Stimulated activated naive CD8-positive, alpha-beta T cell treated with anti-CD3 and anti-CD28 coated beads, Interleukin-15, amount 100 ng/mL, for 72 hours (primary cell): ENCODE measurements at regions not wholly inside any gene's neighbourhood (a gene's known extent, or its start where the extent isn't known, plus 50 kb on each side); places are given as distances from the start of the nearest gene placed in this dataset.

ENCODE experiments used
- ATAC-seq: fragments of 150-1000 bp; cut with Tn5 transposase; 2 replicates; pipeline ENCODE4 v1.10.0; 2021; ENCODE audit warnings: mild to moderate bottlenecking, moderate library complexity
- DNase-seq, 2 donors: peaks; one replicate each; pipeline ENCODE4 v3.0.0; 2021 to 2022
- H3K27ac Mint-ChIP-seq, 2 donors: one replicate each; pipeline ENCODE4 v1.8.0; 2022; ENCODE audit warnings: mild to moderate bottlenecking in 2 of 2, mixed read lengths in 2 of 2, moderate library complexity in 2 of 2
- H3K27me3 Mint-ChIP-seq: one replicate; pipeline ENCODE4 v1.8.0; 2022; ENCODE audit warnings: mixed read lengths
- H3K4me1 Mint-ChIP-seq: one replicate; pipeline ENCODE4 v1.8.0; 2022; ENCODE audit warnings: mild to moderate bottlenecking, mixed read lengths
- H3K4me3 Mint-ChIP-seq, 2 donors: one replicate each; pipeline ENCODE4 v1.8.0; 2022; ENCODE audit warnings: mild to moderate bottlenecking in 2 of 2, mixed read lengths in 2 of 2, moderate library complexity in 1 of 2
- H3K9me3 Mint-ChIP-seq, 2 donors: one replicate each; pipeline ENCODE4 v1.8.0; 2022; ENCODE audit warnings: mixed read lengths in 2 of 2

DNA sequence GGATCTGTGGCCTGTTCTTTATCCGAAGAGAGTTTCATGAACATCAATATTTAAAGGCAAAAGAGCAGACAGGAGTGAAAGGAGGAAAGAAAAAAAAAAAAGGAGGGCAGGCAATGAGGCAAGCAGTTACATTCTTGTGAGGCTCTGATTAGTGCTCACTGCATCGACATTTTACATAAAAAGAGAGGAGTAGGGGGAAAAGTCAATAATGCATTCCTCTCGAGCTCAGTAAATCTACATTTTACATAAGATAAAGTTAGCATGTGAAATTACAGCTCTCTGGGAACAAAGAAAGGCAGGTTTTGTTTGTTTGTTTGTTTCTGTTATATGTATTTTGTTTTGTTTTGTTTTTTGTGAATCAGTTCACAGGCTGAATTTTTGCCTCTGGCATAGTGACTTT, 187.1 kb upstream of the ARL4C start:
- no peak for DNase-seq
- no peak for ATAC-seq
- Mint-ChIP-seq H3K9me3 (peaks cover 5 to 8% of the 10 kb centered on the region in 2 donors), H3K4me3 (no peak overlapping the region), H3K27ac (no peak overlapping the region), H3K4me1 (no peaks in the 10 kb centered on the region), H3K27me3 (no peaks in the 10 kb centered on the region)

DNA sequence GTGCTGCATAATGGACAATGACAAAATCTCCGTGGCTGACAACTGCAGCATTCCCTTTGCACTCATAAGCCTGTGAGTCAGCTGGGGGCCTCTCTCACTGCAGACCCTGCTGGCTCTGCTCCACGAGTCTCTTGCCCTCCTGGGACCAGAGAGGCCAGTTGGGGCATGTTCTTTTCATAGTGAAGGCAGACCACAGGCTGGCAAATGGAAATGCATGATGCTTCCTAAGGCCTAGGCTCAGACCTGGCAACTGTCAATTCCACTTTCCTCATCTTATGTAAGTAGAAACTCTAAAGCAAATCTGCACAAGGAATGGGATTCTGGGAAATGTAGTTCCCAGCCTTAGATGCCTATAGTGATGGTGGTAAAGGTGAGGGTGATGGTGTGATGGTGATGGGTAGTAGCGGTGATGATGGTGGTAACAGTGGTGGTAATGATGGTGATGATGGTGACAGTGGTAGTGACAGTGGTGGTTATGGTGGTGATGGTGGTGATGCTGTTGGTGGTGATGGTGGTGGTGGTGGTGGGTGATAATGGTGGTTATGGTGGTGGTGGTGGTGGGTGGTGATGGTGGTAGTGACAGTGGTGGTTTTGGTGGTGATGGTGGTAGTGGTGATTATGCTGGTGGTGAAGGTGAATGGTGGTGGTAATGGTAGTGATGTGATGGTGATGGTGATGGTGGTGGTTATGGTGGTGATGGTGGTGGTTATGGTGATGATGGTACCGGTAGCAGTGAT, 185.8 kb upstream of the ARL4C start:
- H3K9me3 Mint-ChIP-seq, result peaks cover 5 to 8% of the 10 kb centered on the region in 2 donors
- H3K27ac Mint-ChIP-seq, result peak overlapping the region in 1 of 2 donors; percentile 54
- no peak for ATAC-seq
- no peak overlapping the region for H3K4me3 Mint-ChIP-seq
- no peaks in the 10 kb centered on the region for H3K4me1 Mint-ChIP-seq
- no peak for DNase-seq
- no peaks in the 10 kb centered on the region for H3K27me3 Mint-ChIP-seq

DNA sequence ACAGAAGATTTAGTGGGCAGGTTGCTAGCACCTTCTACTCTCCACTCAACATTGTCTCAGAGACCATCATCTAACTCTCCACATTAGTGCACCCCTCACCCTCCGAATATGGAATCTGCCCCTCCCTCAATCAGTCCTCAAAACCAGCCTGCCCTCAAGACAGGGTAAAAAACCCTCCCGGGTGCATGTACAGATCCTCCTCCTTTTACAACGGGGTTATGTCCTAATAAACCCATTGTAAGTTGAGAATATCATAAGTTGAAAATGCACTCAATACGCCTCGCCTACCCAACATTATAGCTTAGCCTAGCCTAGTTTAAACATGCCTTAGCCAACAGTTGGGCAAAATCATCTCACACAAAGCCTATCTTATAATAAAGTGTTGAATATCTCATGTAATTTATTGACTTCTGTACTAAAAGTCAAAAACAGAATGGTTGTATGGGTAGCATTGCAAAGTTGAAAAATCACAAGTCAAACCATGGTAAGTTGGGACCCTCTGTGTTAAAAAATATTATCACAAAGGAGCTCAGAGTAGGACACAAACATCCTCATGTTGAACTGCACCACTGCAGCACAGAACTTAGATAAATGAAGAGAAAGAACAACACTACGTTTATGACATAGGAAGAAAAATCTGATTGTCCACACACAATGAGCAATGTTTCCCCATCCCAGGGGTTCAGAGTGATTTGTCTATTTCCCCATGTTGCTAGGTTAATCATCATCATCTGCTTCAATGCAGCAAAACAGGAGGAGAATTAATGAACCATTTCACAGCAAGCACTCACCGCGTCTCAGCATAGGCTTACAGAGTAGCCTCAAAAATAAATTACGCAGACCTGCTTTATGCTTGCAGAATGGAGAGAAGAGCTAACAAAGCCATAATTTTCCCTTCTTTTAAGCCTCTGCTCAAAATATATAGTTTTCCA, 184.1 kb upstream of the ARL4C start:
- H3K27me3 Mint-ChIP-seq, result no peaks in the 10 kb centered on the region
- no peak for ATAC-seq
- no peak overlapping the region for H3K27ac Mint-ChIP-seq
- DNase-seq, result no peak
- peaks cover 5 to 8% of the 10 kb centered on the region in 2 donors for H3K9me3 Mint-ChIP-seq
- H3K4me1 Mint-ChIP-seq, result no peaks in the 10 kb centered on the region
- no peak overlapping the region for H3K4me3 Mint-ChIP-seq

DNA sequence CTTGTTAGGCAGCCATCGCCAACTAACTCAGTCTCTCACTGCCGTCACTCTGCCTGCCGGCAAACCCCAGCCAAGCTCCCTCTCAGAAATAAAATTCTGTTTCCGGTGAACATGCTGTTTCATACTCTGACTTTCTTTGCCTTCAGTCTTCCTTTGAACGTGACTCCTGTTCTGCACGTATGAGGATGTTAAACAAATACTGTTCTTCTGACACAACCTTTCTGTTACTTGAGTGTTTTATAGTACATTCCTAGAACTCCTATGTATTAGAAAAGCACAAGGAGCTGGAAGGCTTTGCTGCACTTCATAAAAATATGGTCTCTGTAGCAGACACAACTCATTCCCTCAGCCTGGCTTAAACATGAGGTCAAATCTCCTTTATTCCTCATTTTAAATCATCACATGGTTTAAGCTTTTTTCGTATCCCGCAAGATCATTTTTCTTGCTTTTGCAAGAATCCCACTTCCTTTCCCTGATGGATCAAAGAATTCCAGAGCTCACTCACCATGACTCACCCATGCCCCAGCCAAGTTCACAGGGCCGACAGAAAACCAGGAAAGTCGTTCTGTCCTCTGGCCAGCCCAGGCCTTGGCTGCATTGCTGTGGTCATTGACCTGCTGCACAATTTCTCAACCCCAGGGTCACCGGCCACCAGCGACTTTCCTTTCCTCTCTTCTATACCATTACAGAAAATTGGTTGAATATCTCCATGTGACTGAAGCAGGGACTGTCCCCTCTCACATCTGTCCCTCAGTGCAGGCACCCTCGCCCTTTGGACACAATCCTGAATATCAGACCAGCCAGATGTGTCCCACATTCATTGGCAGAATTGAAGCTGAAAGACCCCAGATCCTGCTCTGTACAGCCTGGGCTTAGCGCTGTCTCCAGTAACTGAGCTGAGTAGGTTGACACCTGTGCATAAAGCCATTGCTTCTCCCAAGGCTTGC, 183.1 kb upstream of the ARL4C start:
- no peaks in the 10 kb centered on the region for H3K27me3 Mint-ChIP-seq
- DNase-seq (no peak), ATAC-seq (no peak)
- H3K27ac Mint-ChIP-seq, result no peak overlapping the region
- H3K4me3 Mint-ChIP-seq, result no peak overlapping the region
- H3K4me1 Mint-ChIP-seq, result no peaks in the 10 kb centered on the region
- H3K9me3 Mint-ChIP-seq, result peaks cover 5 to 8% of the 10 kb centered on the region in 2 donors

DNA sequence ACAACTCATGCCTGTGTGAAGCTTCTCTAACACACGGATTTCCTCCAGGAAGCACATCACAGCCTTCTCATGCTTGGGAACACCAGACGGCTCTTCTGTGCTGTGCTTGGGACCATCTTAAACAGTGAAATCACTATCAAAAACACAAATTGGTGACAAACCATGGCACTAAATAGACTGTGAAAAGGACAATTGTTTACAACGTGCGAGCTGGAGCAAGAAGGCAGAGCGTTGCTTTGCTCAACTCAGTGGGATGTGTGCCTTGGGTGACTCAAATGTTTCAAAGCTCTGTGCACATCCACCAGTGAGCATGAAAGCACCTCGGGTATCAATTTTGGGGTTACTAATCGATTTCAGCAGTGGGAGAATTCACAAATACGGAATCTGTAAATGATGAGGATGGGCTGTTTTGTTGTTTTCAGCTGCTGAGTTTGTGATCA, 182.4 kb upstream of the ARL4C start:
- H3K27me3 Mint-ChIP-seq, result no peaks in the 10 kb centered on the region
- H3K4me3 Mint-ChIP-seq, result no peak overlapping the region
- no peak overlapping the region for H3K27ac Mint-ChIP-seq
- DNase-seq (no peak), ATAC-seq (no peak)
- no peaks in the 10 kb centered on the region for H3K4me1 Mint-ChIP-seq
- H3K9me3 Mint-ChIP-seq, result peaks cover 5 to 8% of the 10 kb centered on the region in 2 donors

DNA sequence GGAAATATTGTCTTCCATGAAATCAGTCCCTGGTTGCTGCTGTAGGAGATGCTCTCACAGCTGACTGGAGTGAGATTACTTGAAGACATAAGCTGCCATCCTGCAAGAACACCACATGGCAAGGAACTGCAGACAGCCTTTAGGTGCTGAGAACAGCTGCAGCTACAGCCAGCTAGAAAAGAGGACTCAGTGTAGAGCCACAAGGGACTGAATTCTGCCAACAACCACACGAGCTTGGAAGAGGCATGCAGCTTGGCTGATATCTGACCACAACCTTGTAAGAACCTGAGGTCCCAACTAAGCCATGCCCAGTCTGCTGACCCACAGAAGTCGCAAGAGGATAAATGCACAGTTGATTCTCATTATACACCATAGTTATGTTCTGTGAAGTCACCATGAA, 181.8 kb upstream of the ARL4C start:
- no peaks in the 10 kb centered on the region for H3K4me1 Mint-ChIP-seq
- ATAC-seq (no peak), DNase-seq (no peak)
- no peak overlapping the region for H3K4me3 Mint-ChIP-seq
- H3K27me3 Mint-ChIP-seq, result no peaks in the 10 kb centered on the region
- no peak overlapping the region for H3K27ac Mint-ChIP-seq
- H3K9me3 Mint-ChIP-seq, result peaks cover 5 to 8% of the 10 kb centered on the region in 2 donors

DNA sequence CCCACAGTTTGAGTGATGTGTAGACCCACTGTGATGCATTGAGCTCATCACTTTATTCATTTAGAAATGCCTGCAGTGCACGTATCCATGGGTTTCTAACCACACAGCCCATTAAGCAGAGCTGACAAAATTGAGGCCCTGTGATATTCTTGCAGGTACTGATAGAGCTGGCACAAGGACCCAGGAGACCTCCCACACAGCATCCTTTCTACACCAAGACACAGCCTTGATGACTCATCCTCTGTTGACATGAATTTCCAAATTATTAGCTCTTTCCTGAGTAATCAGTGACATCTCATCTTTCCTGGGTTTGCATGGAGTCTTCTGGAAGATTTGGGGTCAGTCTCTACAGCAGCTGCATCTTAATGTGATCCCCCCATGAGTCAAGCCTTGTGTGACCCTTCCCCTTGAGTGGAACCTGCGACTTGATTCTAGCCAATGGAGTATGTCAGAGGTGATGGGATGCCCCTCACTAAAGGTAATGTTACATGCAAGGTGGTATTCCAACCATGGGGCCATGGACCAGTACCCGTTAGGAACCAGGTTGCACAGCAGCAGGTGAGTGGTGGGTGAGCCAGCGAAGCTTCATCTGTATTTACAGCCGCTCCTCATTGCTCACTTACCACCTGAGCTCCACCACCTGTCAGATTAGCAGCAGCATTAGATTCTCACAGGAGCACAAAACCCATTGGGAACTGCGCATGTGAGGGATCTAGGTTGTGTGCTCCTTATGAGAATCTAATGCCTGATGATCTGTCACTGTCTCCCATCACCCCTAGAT, 181.1 kb upstream of the ARL4C start:
- no peak for DNase-seq
- no peak overlapping the region for H3K27ac Mint-ChIP-seq
- peaks cover 4 to 5% of the 10 kb centered on the region in 2 donors for H3K9me3 Mint-ChIP-seq
- no peaks in the 10 kb centered on the region for H3K27me3 Mint-ChIP-seq
- H3K4me1 Mint-ChIP-seq, result no peaks in the 10 kb centered on the region
- ATAC-seq, result no peak
- no peak overlapping the region for H3K4me3 Mint-ChIP-seq

DNA sequence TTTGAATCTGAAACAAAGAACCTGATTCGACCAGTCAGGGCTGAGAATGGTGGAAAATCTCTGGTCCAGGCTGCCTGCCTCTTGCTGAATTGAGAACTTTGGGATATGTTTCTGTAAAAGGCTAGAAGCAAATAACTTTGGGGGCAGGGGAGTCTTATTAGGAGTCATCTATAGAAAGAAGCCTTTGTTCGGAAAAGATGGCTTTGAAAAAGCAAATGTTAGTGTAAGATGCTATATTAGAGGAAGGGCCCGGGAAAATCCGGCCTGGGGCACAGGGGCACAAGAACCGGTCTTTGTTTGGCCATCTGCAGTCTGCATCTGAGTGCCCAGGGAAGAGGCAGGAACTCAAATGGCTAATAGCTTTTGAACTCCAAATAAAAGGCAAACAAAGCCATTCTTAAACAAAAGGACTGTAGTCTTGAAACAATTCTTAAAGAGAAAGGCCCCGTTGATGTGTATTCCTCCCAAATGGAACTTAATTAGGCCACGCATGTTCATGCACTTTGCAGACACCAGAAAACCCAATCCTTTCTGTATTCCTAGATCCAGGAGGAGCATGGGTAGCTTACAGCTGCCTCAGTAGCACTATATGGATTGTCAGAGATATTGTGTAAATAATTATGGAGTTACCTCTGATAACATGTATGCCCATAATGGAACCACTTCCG, 180.0 kb upstream of the ARL4C start:
- no peak for ATAC-seq
- DNase-seq, result no peak
- H3K9me3 Mint-ChIP-seq, result no peaks in the 10 kb centered on the region
- H3K4me3 Mint-ChIP-seq, result no peak overlapping the region
- H3K27me3 Mint-ChIP-seq, result no peaks in the 10 kb centered on the region
- H3K4me1 Mint-ChIP-seq, result no peaks in the 10 kb centered on the region
- H3K27ac Mint-ChIP-seq, result no peak overlapping the region

DNA sequence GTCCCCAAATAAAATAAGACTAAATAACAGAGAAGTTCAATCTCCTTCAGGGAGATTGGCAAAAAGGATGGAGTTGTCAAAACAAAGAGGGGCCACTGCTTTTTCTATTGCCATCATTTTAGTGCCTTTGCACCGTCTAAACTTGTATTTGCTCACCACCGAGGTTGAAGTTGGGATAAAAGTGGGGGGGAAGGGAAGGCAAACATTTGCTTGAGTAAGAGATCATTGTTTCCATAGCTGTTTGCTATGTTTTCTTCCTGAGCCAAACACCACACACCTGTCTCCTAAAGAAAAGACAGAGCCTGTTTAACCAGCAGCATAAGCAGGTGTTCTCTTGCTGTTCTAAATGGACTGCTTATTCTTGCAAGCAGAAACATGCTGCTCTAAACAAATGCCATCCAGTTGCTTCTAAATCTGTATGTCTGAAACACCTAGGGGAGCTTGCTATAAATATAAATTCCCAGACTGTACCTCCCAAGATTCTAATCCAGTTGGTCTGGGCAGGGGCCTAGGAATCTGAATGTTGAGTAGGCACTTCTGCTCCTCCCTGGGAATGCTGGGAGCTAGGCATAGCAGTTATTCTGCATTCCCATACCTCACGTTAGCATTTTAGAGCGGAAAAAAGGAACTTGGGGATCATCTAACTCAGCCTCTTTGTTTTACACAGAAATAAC, 179.4 kb upstream of the ARL4C start:
- ATAC-seq, result no peak

DNA sequence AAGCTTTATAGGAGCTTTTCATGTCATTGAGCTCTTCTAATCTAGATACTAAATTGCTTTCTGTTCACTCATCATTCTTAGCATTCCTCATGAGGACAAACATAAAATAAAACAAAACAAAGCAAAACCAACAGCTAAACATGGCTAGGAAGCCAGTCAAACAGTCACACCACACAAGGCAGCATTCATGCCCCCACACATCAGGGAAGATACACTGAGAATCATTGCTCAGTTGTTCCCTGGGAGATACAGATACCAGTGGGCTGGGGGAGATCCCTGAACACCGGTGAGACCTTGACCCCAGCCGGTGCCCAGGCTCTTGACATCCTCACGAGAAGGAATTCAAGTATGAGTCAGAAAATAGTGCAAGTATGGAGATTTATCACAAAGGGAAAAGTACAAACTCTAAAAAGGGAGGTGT, 177.9 kb upstream of the ARL4C start:
- no peaks in the 10 kb centered on the region for H3K9me3 Mint-ChIP-seq
- no peak overlapping the region for H3K27ac Mint-ChIP-seq
- H3K4me1 Mint-ChIP-seq, result no peaks in the 10 kb centered on the region
- no peak overlapping the region for H3K4me3 Mint-ChIP-seq
- no peak for DNase-seq
- H3K27me3 Mint-ChIP-seq, result no peaks in the 10 kb centered on the region
- no peak for ATAC-seq

More for the DNA sequence above, 179.4 kb upstream of the ARL4C start:
- H3K27ac Mint-ChIP-seq, result no peak overlapping the region
- no peak for DNase-seq
- no peak overlapping the region for H3K4me3 Mint-ChIP-seq
- no peaks in the 10 kb centered on the region for H3K9me3 Mint-ChIP-seq
- H3K27me3 Mint-ChIP-seq, result no peaks in the 10 kb centered on the region
- H3K4me1 Mint-ChIP-seq, result no peaks in the 10 kb centered on the region

DNA sequence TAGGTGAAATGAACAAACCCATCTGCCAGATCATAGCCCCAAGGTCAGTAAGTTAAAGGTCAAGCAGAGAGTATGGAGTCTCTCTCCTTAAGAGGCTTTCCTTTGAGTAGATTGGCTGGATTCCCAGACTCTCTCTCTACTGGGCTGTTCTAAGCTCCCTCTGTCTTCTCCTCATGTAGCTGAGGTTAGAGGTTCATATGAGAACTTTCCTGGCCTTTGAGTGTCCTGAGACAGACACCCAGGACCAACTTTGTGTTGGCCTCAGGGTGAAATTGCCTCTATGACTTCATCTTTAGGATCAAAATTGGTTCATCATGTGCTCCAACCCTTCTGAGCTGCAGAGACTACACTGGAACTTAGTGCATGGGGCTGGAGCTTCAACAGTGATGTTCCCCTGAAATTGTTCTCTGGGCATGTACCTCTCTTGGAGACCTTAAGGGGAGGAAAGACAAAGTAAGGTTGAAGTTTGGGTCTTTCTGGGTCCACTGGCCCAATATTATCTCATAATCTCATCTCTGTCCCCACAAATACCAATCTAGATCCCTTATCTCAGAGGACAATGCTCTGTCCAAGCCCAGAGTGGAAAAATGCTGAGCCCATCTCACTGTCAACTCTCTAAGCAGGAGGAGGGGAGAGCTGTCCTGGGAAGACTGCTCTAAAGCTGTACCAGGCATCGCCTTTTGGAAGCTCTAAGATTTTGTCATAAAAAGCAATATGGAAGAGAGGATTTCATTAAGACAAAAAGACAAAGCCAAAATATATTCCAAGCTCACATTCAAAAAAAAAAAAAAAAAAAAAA, 177.3 kb upstream of the ARL4C start:
- H3K9me3 Mint-ChIP-seq, result no peaks in the 10 kb centered on the region
- DNase-seq, result no peak
- H3K27me3 Mint-ChIP-seq, result no peaks in the 10 kb centered on the region
- no peak for ATAC-seq
- H3K4me3 Mint-ChIP-seq, result no peak overlapping the region
- no peaks in the 10 kb centered on the region for H3K4me1 Mint-ChIP-seq
- H3K27ac Mint-ChIP-seq, result peak overlapping the region in 1 of 2 donors; percentile 13

DNA sequence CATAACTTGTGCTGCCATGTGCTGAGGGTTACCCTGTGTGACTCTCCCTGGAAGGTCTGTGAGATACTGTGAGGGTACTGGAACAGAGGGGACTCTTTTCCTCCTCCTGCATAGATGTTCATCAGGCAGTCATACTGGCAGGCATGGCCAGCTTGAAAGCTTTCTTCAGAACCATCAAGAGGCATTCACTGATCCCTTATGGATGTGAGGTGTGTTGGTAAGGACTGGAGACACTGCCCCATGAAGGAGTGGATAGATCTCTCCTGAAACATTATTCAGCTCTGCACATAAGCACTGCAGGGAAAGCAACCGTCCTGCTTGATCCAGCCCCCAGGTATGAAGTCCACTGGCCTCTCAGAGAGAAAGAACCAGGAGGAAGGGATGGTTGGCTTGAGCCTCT, 176.6 kb upstream of the ARL4C start:
- Mint-ChIP-seq H3K4me3 (no peak overlapping the region), H3K27ac (peak overlapping the region in 1 of 2 donors; percentile 13), H3K9me3 (no peaks in the 10 kb centered on the region), H3K27me3 (no peaks in the 10 kb centered on the region), H3K4me1 (no peaks in the 10 kb centered on the region)
- ATAC-seq, result no peak
- no peak for DNase-seq

DNA sequence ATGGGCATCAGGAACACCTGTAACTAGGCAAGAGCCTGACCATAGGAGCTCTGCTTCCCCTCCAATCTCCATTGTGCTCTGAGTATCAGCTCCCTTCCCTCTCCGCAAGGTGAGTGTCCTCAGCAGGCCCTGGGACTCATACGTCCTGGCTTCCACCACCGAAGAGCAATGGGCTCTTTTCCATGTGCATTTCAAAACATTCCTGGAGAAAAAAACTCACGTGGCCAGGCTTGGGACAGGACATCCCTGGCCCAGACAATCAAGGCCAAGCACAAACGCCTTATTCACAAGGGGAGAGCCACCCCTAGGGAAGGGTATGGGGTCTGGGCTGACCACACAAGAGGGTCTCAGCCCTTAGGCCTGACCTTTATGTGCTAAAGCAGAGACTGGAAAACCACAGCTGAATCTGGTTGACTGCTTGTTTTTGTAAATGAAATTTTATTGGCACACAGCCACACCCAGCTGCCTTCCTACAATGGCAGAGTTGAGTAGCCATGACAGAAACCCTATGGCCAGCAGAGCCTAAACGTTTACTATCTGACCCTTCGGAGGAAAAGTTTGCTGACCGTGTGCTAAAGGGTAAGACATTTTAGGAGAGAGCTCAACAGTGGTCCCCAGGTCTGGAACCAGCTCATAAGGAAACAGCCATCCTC, 175.7 kb upstream of the ARL4C start:
- Mint-ChIP-seq H3K27me3 (no peaks in the 10 kb centered on the region), H3K4me1 (no peaks in the 10 kb centered on the region), H3K4me3 (no peak overlapping the region), H3K9me3 (no peaks in the 10 kb centered on the region), H3K27ac (no peak overlapping the region)
- ATAC-seq, result no peak
- DNase-seq, result no peak
